ENCODE measurements at regions not wholly inside any gene's neighbourhood (a gene's known extent, or its start where the extent isn't known, plus 50 kb on each side); places are given as distances from the start of the nearest gene placed in this dataset.

DNA sequence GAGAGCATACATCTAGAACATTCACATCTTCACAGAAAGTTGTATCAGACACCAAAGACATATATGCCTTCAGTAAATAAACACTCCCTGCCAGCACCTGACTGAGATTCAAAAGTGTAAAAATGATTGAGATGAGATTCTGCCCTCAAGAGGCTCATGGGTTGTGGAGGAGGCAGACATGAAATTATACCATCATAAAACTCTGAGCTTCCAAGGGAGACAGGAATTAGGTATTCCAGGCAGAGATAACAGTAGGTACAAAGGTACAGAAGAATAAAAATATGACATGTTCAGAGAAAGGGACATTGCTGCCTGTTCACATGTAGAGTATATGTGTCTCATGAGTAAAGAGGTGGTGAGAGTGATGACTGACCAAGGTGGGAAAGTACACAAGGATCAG is 322.3 kb downstream of the OSR1 start:
- Histone ChIP-seq H3K4me2 (ENCODE audit: low read depth, low read length, poor library complexity, severe bottlenecking) (no peak overlapping the region), H3K9me3 (ENCODE audit: insufficient read depth, low read depth, low read length) (no peaks in the 10 kb centered on the region; the same call in 1 of the 2 replicates), H2AFZ (ENCODE audit: low read length) (no peak overlapping the region), H3F3A (ENCODE audit: low read depth) (no peaks in the 10 kb centered on the region), H3K79me2 (ENCODE audit: insufficient read depth, low read length) (no peaks in the 10 kb centered on the region), H3K4me3 (ENCODE audit: low read length, poor library complexity, severe bottlenecking) (no peak overlapping the region), H3K9me2 (replicated peaks; ENCODE audit: low read depth, low read length) (no peaks in the 10 kb centered on the region), H4K20me1 (ENCODE audit: insufficient read depth, low read length, poor library complexity, severe bottlenecking) (no peaks in the 10 kb centered on the region), H3K27me3 (ENCODE audit: insufficient read depth, low read length, poor library complexity, severe bottlenecking) (no peaks in the 10 kb centered on the region), H3K9ac (ENCODE audit: low read depth, low read length, poor library complexity, severe bottlenecking) (no peak overlapping the region), H3K4me1 (ENCODE audit: insufficient read depth, low read length, poor library complexity, severe bottlenecking) (no peaks in the 10 kb centered on the region), H3K36me3 (ENCODE audit: insufficient read depth, low read length) (no peaks in the 10 kb centered on the region)
- TF ChIP-seq EZH2phosphoT487 (IDR thresholded peaks at IDR 0.05; ENCODE audit: borderline replicate concordance), result no peak
- TF ChIP-seq, protein P1, sequence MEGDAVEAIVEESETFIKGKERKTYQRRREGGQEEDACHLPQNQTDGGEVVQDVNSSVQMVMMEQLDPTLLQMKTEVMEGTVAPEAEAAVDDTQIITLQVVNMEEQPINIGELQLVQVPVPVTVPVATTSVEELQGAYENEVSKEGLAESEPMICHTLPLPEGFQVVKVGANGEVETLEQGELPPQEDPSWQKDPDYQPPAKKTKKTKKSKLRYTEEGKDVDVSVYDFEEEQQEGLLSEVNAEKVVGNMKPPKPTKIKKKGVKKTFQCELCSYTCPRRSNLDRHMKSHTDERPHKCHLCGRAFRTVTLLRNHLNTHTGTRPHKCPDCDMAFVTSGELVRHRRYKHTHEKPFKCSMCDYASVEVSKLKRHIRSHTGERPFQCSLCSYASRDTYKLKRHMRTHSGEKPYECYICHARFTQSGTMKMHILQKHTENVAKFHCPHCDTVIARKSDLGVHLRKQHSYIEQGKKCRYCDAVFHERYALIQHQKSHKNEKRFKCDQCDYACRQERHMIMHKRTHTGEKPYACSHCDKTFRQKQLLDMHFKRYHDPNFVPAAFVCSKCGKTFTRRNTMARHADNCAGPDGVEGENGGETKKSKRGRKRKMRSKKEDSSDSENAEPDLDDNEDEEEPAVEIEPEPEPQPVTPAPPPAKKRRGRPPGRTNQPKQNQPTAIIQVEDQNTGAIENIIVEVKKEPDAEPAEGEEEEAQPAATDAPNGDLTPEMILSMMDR (conservative IDR thresholded peaks at IDR 0.05; ENCODE audit: low read length), result no peak

GRCh38 chr2:19035238-19035637 is 323.2 kb downstream of the OSR1 start:
- Histone ChIP-seq H2AFZ (ENCODE audit: low read length) (no peak overlapping the region), H3F3A (ENCODE audit: low read depth) (no peaks in the 10 kb centered on the region), H3K4me1 (ENCODE audit: insufficient read depth, low read length, poor library complexity, severe bottlenecking) (no peaks in the 10 kb centered on the region), H3K79me2 (ENCODE audit: insufficient read depth, low read length) (no peaks in the 10 kb centered on the region), H3K27me3 (ENCODE audit: insufficient read depth, low read length, poor library complexity, severe bottlenecking) (no peaks in the 10 kb centered on the region), H3K4me3 (ENCODE audit: low read length, poor library complexity, severe bottlenecking) (no peak overlapping the region), H3K9me2 (replicated peaks; ENCODE audit: low read depth, low read length) (no peaks in the 10 kb centered on the region), H4K20me1 (ENCODE audit: insufficient read depth, low read length, poor library complexity, severe bottlenecking) (no peaks in the 10 kb centered on the region), H3K9ac (ENCODE audit: low read depth, low read length, poor library complexity, severe bottlenecking) (no peak overlapping the region), H3K36me3 (ENCODE audit: insufficient read depth, low read length) (no peaks in the 10 kb centered on the region), H3K4me2 (ENCODE audit: low read depth, low read length, poor library complexity, severe bottlenecking) (no peak overlapping the region), H3K9me3 (ENCODE audit: insufficient read depth, low read depth, low read length) (no peaks in the 10 kb centered on the region; the same call in 1 of the 2 replicates)
- no peak for TF ChIP-seq EZH2phosphoT487 (IDR thresholded peaks at IDR 0.05; ENCODE audit: borderline replicate concordance)
- TF ChIP-seq, protein P1 (conservative IDR thresholded peaks at IDR 0.05; ENCODE audit: low read length), result no peak

DNA sequence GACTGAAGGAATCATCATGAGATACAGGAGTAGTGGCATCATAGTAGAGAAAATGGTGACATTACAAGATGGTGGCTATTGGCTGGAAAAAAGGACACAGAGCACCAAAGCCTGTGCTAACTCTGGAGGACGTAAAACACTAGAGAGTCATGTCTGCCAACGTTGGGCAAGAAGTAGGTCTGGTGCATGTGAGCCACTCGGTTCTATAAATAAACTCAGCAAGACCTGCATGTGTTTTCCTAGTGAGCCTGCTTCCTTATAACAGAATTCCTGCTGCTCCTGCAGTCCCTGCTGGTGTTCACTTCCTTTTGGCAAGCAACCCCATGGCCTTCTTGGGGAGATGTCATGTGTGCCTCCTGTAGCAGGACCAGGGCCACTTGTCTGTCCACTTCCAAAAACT is 325.2 kb downstream of the OSR1 start:
- Histone ChIP-seq H3K9me2 (replicated peaks; ENCODE audit: low read depth, low read length) (no peaks in the 10 kb centered on the region), H2AFZ (ENCODE audit: low read length) (no peak overlapping the region), H3K4me1 (ENCODE audit: insufficient read depth, low read length, poor library complexity, severe bottlenecking) (no peaks in the 10 kb centered on the region), H3K79me2 (ENCODE audit: insufficient read depth, low read length) (no peaks in the 10 kb centered on the region), H4K20me1 (ENCODE audit: insufficient read depth, low read length, poor library complexity, severe bottlenecking) (no peaks in the 10 kb centered on the region), H3K4me3 (ENCODE audit: low read length, poor library complexity, severe bottlenecking) (no peak overlapping the region), H3K4me2 (ENCODE audit: low read depth, low read length, poor library complexity, severe bottlenecking) (no peak overlapping the region), H3K9me3 (ENCODE audit: insufficient read depth, low read depth, low read length) (no peaks in the 10 kb centered on the region; the same call in 1 of the 2 replicates), H3K27me3 (ENCODE audit: insufficient read depth, low read length, poor library complexity, severe bottlenecking) (no peaks in the 10 kb centered on the region), H3K36me3 (ENCODE audit: insufficient read depth, low read length) (no peaks in the 10 kb centered on the region), H3K9ac (ENCODE audit: low read depth, low read length, poor library complexity, severe bottlenecking) (no peak overlapping the region), H3F3A (ENCODE audit: low read depth) (no peaks in the 10 kb centered on the region)
- TF ChIP-seq, protein P1 (conservative IDR thresholded peaks at IDR 0.05; ENCODE audit: low read length), result no peak
- TF ChIP-seq EZH2phosphoT487 (IDR thresholded peaks at IDR 0.05; ENCODE audit: borderline replicate concordance), result no peak

All from Loucy (cell line).